Keratinocyte (primary cell): ENCODE measurements at regions not wholly inside any gene's neighbourhood (a gene's known extent, or its start where the extent isn't known, plus 50 kb on each side); places are given as distances from the start of the nearest gene placed in this dataset.

Source experiments
- CTCF ChIP-seq, 3 experiments: IDR thresholded peaks in 1 of 3; conservative IDR thresholded peaks in 1 of 3; optimal IDR thresholded peaks in 1 of 3; 2 replicates in 2 of 3; 3 replicates in 1 of 3; pipeline versions ENCODE3 to v1.5.1; 2011; ENCODE audit warnings: low read length in 3 of 3, mild to moderate bottlenecking in 3 of 3, moderate library complexity in 2 of 3, control low read depth in 1 of 3, inconsistent platforms in 1 of 3; ENCODE audit not compliant: insufficient read depth in 2 of 3; ENCODE audit errors: extremely low read depth in 1 of 3
- EZH2 ChIP-seq: IDR thresholded peaks from one replicate; pipeline ENCODE4 v1.6.1; 2012; ENCODE audit warnings: inconsistent platforms, mild to moderate bottlenecking, low read length, moderate library complexity

DNA sequence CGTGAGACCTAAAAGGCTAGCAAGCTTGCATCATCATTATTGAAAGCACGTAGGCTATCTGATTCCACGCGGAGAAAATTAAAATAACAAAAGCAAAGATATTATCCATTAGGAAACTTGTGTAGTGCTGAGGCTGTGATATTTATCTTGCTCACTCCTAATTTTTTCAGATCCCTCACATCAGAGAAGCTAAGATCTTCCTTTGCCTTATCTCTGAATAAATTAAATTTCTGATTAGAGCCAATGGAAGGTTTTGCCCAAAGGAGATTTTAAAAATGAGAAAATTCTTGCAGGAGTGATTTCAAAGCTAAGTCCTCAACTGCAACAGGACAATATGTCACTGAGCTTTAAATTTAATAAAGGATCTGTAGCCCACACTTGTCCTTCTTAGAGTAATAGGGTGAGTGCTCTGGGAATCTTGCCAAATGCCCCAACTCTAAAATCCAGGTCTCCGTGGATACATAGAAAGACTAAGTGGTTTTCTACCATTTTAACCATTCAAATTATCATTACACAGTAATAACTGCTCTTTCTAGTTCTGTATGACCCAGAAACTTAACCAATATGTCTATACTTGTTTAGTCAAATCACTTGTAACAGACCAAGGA, 295.0 kb downstream of the CAAP1 start:
- TF ChIP-seq CTCF (optimal IDR thresholded peaks at IDR 0.05 in 1 of 3, IDR thresholded peaks at IDR 0.05 in 1 of 3, conservative IDR thresholded peaks at IDR 0.05 in 1 of 3; ENCODE audit: extremely low read depth in 1 of 3, insufficient read depth in 2 of 3, low read length in 3 of 3) = no peak
- no peak for TF ChIP-seq EZH2
